RPMI8226 (cell line): ENCODE measurements at regions not wholly inside any gene's neighbourhood (a gene's known extent, or its start where the extent isn't known, plus 50 kb on each side); places are given as distances from the start of the nearest gene placed in this dataset.

Experiments used
- DNase-seq: peaks from one replicate; pipeline ENCODE4 v3.0.0-alpha.2; 2015

GRCh38 chr1:96474985-96475743, 246.4 kb upstream of the PTBP2 start:
- DNase-seq = no peak

- no peak for DNase-seq
These were observed 245.7 kb upstream of the PTBP2 start for GRCh38 chr1:96475903-96476302.

DNA sequence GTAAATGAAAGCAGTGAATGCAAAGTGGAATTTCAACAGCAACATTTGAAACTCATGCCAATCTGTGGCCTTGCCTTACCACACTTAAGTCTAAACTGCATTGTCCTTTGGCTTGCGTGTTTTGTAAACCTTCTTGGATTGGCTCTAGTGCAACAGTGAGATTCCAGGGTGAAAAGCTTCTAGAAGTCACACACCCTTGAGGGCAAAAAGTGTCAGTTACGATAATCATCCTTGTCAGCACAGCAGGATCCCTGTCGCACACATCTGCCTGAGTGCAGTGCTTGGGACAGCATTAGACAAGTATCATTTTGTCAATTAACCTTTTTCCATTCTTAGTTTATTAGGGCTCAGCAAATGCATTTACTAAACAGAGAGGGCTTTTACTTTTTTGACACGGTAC, 243.4 kb upstream of the PTBP2 start:
- no peak for DNase-seq

DNA sequence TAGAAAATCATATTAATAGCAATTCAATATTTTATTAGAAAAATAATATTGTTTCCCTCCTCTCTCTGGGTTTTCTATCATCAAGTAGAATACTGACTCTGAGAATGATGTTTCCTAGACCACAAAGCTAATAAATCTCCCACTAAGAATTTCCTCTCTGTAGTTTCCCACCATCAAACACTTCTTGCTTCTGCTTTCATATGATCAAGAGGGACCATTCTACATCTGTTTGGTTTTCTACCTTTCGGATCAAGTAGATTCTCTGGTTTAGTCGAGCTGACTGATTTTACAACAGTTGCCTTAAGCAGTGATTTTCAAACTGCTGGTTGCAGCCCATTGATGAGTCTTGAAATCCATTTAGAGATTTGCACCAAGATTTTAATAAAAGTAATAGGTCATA, 240.2 kb upstream of the PTBP2 start:
- no peak for DNase-seq

DNA sequence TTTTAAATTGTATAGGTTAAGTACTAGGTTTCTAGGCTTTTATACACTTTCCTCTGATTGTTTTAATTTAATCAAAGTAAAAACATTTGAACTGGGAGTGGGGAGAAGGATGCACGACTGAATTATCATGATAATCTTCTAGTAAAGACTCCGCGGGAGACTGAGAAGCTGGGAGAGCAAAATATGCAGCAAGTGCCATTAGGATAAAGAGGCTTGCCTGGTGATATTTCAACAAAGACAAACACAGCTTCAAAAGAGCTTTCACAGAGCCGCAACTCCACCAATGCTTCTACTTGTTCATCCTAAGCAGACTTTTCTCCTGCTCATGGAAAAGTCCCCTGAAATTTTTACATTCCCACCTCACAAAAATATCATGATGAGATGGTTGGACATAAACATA, 239.0 kb upstream of the PTBP2 start:
- DNase-seq = no peak

DNA sequence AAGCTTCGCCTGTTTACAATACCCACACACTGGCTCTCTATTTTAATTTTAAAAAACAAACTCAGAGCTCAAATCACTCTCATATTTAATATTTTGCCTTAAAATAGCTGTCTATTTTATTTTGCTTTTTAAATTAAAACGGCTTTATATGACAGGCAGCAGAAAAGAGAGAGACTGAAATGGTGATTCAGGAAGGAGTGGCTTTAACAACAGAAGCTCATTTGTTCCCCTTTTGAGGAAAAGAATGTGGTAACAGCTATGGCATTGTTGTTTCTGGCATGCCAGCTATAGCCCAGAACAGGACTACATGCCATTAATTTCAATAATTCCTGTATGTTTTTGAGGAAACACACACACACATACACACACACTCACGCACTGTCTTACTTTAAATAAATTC, 234.2 kb upstream of the PTBP2 start:
- DNase-seq = no peak

GRCh38 chr1:96487971-96488370, 233.6 kb upstream of the PTBP2 start:
- DNase-seq = no peak

DNA sequence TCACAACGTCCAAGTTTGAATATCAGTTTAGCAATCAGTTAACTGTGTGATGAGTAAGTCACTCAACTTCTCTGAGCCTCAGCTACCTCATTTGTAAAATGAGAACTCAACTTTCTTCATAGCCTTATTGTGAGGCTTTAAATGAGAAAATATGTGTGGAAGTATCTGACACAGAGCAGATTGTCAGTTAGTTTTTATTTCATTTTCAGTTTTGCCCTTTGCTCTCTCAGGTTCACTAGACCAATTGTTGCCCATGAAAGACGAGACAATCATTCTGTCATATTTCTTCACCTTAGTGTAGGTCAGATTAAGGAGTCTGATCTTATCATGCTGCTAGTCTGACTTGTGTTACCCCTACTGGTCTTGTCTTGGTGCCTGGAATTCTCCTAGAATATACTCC, 232.8 kb upstream of the PTBP2 start:
- DNase-seq = no peak

- DNase-seq = no peak
These were observed 229.3 kb upstream of the PTBP2 start for GRCh38 chr1:96492236-96492635.

DNA sequence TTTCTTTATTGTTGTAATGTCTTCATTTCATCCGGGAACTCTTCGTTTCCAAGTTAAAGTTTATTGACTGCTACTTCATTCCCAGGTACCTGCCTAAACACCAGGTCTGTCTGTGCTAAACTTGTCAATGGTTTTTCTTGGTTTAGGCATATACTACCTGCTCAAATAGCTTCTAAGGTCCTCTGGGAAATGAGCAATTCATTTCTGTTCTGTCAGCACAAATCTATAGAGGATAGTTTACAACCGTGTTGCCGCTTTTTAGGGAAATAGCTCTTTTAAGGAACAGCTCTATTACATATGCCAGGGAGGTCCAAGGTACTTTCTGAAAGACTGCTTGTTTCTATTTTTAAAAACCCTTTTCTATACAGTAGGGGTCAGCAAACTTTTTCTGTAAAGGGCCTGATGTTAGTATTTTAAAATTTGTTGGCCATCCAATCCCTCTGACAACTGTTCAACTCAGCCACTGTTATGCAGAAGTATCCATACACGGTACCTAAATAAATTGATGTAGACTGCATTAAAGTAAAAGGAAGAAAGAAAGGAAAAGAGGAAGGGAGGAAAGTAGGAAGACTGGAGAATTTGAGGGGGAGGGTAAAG, 222.7 kb upstream of the PTBP2 start:
- DNase-seq = no peak

DNA sequence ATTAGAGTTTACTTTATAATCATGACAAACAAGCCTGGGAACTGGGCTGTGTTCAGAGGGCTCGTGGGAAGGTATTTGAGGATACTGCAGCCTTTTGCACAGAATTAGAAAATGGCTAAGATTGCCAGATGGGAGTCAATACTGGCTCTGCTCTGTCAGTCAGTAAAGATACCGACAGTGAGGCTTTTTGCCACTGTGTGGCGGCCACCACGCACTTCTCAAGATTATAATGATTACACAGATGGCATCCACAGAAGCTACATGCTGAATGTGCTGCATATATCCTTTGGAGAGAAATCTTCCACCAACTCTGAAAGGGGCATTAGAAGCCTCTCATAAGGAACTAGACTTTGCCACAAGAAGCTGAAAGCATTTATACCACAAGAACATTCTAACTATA, 213.4 kb upstream of the PTBP2 start:
- no peak for DNase-seq

DNA sequence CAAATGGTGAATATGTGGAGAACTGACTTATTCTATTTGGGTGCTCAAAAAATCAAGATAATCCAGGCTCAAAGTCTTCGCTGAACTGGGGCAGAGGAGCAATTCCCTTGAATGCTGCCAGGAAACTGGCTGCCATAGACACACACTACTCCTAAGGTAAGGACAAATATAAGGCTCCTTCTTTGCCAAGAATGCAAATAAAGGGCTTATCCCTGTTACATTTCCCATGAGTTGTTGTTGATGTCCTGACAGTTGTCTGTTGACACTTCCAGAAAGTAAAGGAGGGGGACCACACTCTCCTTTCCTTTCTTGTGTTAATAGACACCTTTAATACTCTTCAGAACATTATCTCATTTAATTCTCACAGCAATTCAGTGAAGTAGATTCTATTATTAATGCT, 212.2 kb upstream of the PTBP2 start:
- no peak for DNase-seq

GRCh38 chr1:96509951-96510350, 211.6 kb upstream of the PTBP2 start:
- DNase-seq = no peak

DNA sequence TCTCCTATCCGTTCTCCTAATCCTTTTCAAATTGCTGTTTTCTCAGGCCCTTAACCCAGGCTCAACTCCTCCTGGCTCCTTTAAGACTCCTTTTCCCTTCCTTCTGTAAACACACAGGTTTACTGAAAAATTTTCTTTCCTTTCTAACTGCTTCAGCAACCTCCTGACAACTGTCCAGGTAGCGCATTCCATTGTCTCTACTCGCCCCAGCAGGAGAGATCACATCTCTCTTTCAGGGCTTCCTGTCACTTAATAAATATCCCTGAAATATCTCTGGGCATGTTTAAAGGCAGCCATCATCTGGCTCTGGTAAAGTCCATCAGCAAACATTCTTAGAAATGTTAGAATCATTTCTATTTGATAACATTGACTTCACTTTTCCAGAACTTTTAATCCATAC, 211.2 kb upstream of the PTBP2 start:
- no peak for DNase-seq

GRCh38 chr1:96510911-96511310, 210.7 kb upstream of the PTBP2 start:
- DNase-seq = no peak

- no peak for DNase-seq
These were observed 208.4 kb upstream of the PTBP2 start for GRCh38 chr1:96513136-96513535.

DNA sequence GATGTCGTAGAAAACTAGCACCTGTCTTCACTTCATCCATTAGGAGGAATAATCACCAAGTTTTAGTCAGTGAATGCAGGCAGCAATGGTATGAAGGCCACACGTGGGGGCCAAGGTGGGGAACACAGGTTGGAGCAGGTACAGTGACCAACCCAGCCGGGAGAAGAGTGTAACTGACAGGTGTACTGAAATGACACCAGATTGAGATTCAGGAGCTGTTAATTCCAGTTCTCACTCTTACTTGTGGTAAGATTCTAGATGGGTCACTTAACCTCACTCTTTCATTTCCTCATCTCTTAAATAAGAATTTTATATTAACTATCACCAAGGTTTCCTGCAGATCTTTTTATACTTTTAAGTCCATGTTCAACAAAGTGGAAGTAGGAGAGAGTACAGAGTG, 206.2 kb upstream of the PTBP2 start:
- DNase-seq = no peak

GRCh38 chr1:96515925-96516324, 205.7 kb upstream of the PTBP2 start:
- DNase-seq = no peak

DNA sequence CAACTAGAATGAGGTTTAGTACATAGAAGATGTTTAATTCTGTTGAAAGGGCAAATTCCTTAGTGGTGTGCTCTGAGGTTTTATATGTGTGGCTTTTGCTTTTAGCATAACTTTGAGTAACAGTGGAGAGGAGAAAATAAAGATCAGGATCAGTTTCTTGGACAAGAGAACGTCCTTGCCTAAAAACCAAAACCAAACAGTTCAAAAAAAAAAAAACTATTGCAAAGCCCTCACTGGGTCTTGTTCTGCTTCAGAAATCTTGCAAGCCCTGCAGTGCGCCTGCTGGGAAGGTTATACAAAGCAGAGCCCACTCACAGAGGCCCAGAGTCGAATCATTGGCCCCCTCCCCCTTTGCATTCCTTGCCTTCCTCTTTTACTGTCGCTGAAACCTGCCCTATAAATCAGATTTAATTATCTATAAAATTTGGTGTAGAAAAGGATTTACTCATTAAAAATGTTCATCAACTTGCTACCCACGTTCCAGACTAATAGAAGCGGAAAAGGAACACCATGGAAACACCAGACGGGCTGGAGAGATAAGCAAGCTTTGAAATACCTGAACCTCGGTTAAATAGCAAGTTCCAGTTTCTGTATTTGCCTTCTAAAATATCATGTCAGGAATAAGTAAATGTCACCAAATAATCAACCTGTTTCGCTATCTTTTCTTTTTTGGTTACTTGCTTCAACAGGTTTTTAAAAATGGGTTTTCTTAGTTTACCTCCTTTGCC, 201.6 kb upstream of the PTBP2 start:
- no peak for DNase-seq

GRCh38 chr1:96520579-96520947, 201.0 kb upstream of the PTBP2 start:
- no peak for DNase-seq

DNA sequence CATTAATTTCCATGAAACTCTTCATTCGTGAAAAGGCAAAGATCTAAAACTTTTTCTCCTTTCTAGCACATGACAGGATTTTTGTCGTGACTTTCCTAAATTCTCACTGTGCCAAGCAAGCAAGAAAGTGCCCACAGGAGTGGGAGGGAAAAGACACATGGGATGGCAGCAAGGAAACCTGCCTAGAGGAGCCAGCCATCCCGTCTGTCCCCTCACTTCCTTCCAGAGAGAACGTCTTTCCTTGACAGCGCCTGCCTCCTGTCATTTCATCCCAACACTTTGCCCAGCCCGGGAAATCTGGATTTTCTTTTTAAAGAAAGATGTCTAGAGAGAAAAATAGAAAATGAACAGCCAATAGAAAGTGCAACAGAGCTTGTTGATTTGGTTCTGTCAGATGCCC, 200.6 kb upstream of the PTBP2 start:
- DNase-seq = no peak

DNA sequence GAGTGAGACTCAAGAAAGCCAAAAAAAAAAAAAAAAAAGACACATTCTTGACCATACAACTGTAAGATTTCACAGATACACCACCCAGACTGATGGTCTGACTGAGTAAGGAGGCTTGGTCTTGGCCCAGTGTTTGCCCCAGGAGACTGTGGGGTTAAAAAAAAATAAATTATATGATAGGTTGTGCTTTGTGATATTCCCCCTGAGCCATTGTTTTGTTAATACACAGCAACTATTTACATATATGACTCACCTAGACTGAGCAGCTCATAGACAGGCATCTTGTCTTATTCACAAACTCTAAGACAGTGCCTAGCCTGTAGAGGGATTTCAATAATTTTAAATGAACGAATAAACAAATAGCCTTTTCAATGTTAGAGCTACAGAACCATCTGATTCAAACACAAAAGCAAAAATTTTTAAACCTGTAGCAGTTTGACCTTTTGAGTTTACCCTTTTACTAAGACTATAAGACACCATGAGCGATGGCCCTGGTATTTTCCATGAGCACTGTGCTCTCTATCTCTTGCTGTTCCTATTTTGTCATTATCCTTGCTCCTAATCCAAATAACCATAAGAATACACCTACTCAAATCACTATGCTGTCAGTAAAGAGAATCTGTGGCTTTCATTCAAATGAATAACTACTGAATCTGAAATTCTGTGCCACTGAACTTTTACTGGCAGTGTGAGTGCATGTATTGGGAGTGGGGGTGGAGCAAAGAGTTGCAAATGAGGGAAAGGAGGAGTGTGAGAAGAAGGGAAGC, 199.4 kb upstream of the PTBP2 start:
- DNase-seq = no peak

DNA sequence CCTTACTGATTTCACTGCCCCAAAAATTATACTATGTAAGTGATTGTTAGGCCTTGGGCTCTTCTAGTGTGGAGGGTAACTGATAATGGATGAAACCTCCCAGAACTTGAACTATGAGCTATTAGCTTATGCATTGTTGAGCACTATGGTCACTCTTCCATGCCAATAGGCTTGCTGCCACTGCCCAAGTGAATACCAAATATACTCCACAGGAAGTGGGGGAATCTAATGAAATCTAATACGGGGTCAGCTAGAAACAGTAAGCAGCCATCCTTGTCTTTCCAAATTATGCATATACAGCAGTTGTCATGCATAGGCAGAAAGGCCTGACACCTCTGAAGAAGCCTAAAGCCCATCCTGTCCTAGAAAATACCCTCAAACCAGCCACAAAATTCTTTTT, 198.7 kb upstream of the PTBP2 start:
- DNase-seq = no peak

DNA sequence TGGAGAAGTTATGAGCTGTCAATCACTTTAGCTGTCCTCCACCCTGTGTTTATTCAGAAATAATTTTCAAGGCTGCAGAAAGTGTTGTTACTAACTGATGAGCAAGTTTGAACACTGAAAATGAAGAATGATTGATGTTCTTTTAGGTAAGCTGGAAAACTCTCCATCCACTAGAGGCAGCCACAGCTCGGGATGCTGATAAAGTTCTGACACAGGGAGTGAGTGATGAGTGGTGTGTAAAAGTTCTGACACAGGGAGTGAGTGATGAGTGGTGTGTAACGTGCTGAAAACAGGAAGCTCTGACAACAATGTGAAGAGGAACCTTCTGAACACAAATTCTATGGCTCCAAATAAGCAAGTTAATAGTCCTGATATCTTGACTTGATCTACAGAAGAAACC, 197.5 kb upstream of the PTBP2 start:
- no peak for DNase-seq
